ENCODE measurements at regions not wholly inside any gene's neighbourhood (a gene's known extent, or its start where the extent isn't known, plus 50 kb on each side); places are given as distances from the start of the nearest gene placed in this dataset.

- TF ChIP-seq HDGF (IDR thresholded peaks at IDR 0.05) (no peak), CTCF (IDR thresholded peaks at IDR 0.05 in 2 of 3, conservative IDR thresholded peaks at IDR 0.05 in 1 of 3; ENCODE audit: control insufficient read depth in 2 of 3, extremely low read depth in 1 of 3, insufficient read depth in 1 of 3, low read depth in 3 of 3, low read length in 3 of 3) (no peak)
Measured at GRCh38 chr16:20181416-20181815, 107.7 kb upstream of the GPR139 start.

All from GM12878 (cell line).